ENCODE measurements at regions not wholly inside any gene's neighbourhood (a gene's known extent, or its start where the extent isn't known, plus 50 kb on each side); places are given as distances from the start of the nearest gene placed in this dataset.

DNA sequence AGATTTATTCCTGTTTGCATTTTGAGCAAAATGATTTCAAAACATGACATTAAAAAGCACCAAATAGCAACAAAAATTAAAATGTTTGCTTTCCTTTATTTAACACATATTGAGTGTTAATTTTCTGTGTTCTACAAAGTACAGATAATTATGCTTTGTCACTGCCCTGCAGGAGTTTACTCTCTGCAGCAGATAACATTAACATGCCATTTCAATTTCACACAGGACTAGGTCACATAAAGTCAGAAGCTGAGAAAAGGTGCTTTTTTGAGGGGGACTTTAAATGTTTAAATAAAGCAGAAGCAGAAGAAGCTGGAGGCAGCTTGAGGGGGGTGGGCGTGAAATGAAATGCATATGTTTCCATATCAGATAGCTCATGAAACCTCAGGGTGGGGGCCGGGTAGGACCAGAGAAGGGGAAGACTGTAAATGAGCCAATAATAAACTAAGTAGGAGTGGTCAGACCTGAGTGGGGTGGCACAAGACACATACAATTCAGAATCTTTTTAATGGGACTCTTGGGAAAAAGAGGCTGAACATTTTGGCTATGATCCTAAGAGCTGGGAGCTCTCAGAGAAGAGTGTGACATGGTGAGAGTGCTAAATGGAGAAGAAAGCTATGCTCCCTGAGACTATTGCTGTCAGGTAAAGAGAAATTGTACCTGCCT, 387.5 kb downstream of the FAM170A start:
- intact Hi-C loops (cut with DNase I): no loop called here
- Histone ChIP-seq H3K36me3 (no peaks in the 10 kb centered on the region), H3K9me3 (no peaks in the 10 kb centered on the region), H3K4me1 (no peaks in the 10 kb centered on the region), H3K27me3 (no peaks in the 10 kb centered on the region), H3K4me3 (no peak overlapping the region), H3K27ac (no peak overlapping the region)
- DNase-seq (no peak), ATAC-seq (no peak)
- 38% methylated on average over 2 of the region's 2 CpGs for WGBS (ENCODE audit: insufficient coverage, low coverage, low lambda C conversion rate, missing lambda C conversion rate)
- no peak for TF ChIP-seq POLR2A (IDR thresholded peaks at IDR 0.05)
- TF ChIP-seq, protein P1, sequence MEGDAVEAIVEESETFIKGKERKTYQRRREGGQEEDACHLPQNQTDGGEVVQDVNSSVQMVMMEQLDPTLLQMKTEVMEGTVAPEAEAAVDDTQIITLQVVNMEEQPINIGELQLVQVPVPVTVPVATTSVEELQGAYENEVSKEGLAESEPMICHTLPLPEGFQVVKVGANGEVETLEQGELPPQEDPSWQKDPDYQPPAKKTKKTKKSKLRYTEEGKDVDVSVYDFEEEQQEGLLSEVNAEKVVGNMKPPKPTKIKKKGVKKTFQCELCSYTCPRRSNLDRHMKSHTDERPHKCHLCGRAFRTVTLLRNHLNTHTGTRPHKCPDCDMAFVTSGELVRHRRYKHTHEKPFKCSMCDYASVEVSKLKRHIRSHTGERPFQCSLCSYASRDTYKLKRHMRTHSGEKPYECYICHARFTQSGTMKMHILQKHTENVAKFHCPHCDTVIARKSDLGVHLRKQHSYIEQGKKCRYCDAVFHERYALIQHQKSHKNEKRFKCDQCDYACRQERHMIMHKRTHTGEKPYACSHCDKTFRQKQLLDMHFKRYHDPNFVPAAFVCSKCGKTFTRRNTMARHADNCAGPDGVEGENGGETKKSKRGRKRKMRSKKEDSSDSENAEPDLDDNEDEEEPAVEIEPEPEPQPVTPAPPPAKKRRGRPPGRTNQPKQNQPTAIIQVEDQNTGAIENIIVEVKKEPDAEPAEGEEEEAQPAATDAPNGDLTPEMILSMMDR (IDR thresholded peaks at IDR 0.05): no peak

DNA sequence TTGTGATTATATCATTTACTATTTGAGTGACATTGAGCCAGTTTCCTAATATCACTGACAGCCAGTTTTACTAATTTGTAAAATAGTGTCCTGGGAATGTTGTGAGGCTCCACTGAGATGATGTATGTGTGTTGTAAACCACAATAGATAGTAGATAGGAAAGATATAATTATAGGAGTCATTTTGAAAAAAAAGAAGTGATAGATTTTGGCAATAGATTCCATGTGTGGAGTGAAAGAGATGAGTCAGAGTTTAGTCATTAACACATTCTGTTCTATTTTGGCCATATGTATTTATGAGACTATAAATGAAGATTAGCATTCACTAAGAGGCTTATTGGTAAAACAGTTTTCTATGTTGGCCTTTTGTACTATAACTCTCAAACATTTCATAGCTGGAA, 388.2 kb downstream of the FAM170A start:
- Histone ChIP-seq H3K27ac (no peak overlapping the region), H3K27me3 (no peaks in the 10 kb centered on the region), H3K9me3 (no peaks in the 10 kb centered on the region), H3K4me1 (no peaks in the 10 kb centered on the region), H3K4me3 (no peak overlapping the region), H3K36me3 (no peaks in the 10 kb centered on the region)
- no peak for DNase-seq
- intact Hi-C loops (cut with DNase I): no loop called here
- no peak for TF ChIP-seq POLR2A (IDR thresholded peaks at IDR 0.05)
- TF ChIP-seq, protein P1 (IDR thresholded peaks at IDR 0.05): no peak
- ATAC-seq: no peak

DNA sequence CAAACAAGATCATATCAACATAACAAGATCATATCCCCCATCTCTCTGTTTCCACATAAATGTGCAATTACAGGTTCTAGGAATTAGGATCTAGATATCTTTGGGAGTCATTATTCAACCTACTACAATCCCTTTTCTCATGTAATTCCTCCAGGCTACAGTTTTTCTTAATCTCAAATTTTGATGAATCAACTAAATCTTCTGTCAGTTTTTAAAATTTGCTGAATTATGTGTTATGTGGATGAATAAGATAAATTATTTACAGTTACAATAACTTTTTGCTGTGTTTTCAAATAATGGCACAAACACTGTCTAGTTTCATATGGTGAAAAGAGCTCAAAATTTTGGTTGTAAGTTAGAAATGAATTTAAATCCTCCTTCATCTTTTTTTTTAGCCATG, 405.8 kb downstream of the FAM170A start:
- ATAC-seq: no peak

DNA sequence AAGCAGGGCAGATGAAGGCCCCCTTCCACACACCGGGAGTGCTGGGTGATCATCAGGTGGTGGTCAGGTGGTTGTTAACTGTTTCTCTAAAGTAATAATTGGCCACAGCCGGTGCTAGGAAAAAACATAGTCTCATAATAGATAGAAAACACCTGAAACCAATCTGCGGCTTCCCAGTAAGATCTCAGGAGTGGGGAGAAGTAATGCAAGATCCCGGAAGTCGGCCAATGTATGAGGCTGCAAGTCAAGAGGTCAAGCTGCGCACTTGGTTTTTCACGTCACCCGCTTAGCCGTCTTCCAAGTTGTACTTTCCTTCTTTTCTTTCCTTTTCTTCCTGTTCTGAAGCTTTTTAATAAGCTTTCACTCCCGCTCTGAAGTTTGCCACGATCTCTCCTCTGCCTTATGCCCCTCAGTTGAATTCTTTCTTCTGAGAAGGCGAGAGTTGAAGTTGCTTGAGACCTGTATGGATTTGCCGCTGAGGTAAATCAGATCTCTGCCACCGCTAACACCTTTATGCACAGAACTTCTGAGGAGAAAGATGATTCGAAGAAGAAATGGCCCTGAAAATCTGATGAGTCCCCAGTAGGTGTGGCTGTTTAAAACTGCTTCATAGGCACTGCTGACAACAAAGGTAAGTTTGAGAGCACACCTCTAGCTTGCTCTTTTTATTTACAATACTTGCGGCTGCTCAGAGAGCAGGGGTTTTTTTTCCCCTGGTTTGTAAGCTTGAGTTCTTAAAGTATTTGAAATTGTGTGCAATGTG, 406.6 kb downstream of the FAM170A start:
- TF ChIP-seq POLR2A (IDR thresholded peaks at IDR 0.05): no peak
- TF ChIP-seq, protein P1 (IDR thresholded peaks at IDR 0.05): no peak
- H3K9me3 ChIP-seq: peaks cover 0 to 3% (median 0%) of the 10 kb centered on the region in 4 donors
- no peak overlapping the region for H3K27ac ChIP-seq
- H3K4me3 ChIP-seq: no peak overlapping the region
- no peak for ATAC-seq
- no peak for DNase-seq
- 64% methylated on average over 16 of the region's 16 CpGs for WGBS (ENCODE audit: insufficient coverage, low coverage, low lambda C conversion rate, missing lambda C conversion rate)
- intact Hi-C loops (cut with DNase I): no loop called here
- H3K4me1 ChIP-seq: no peaks in the 10 kb centered on the region
- H3K36me3 ChIP-seq: no peaks in the 10 kb centered on the region
- H3K27me3 ChIP-seq: no peaks in the 10 kb centered on the region

More for the DNA sequence above, 405.8 kb downstream of the FAM170A start:
- Histone ChIP-seq H3K27me3 (no peaks in the 10 kb centered on the region), H3K36me3 (no peaks in the 10 kb centered on the region), H3K4me1 (no peaks in the 10 kb centered on the region), H3K27ac (no peak overlapping the region), H3K9me3 (peaks cover 0 to 3% (median 0%) of the 10 kb centered on the region in 4 donors), H3K4me3 (no peak overlapping the region)
- intact Hi-C loops (cut with DNase I): no loop called here
- no peak for DNase-seq
- TF ChIP-seq, protein P1 (IDR thresholded peaks at IDR 0.05): no peak
- no peak for TF ChIP-seq POLR2A (IDR thresholded peaks at IDR 0.05)

Measured in right lobe of liver (tissue), 6 donors.